ENCODE measurements at regions not wholly inside any gene's neighbourhood (a gene's known extent, or its start where the extent isn't known, plus 50 kb on each side); places are given as distances from the start of the nearest gene placed in this dataset.

DNA sequence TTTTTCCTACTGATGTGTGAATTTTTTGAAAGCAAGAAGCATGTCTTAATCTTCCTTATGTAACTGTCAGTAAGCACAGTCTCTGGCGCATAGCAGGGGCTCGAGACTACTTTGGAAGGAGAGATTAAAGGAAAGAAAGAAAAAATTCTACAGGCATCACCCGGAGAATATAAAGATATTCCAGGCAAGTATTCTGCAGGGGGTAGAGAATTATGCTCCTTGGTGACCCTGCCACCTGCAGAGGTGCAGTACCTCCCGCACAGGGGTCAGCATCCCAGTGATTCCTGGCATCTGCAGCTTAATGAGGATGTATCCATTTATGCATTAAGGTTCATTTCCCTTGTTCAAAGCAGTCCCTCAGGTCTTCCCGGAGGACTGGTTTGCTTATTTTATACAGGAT lies 87.6 kb upstream of the WLS start:
- peaks cover 29% of the 10 kb centered on the region for H3F3A ChIP-seq (ENCODE audit: insufficient read depth)
- 95% methylated on average over 5 of the region's 5 CpGs for WGBS, 2 experiments (ENCODE audit: low coverage in 1 of 2, low lambda C conversion rate in 2 of 2, missing lambda C conversion rate in 2 of 2)
- H4K20me1 ChIP-seq (ENCODE audit: insufficient read depth), result no peaks in the 10 kb centered on the region
- H3K4me2 ChIP-seq (ENCODE audit: unreplicated experiment), result no peak overlapping the region
- H3K27me3 ChIP-seq (replicated peaks; ENCODE audit: insufficient read depth), result no peaks in the 10 kb centered on the region
- DNase-seq, result no peak
- H3K79me2 ChIP-seq (ENCODE audit: insufficient read depth), result no peaks in the 10 kb centered on the region
- no peaks in the 10 kb centered on the region for H3K9me2 ChIP-seq (ENCODE audit: insufficient read depth)
- in situ Hi-C loops (cut with MboI), result no loop called here
- H3K9me3 ChIP-seq (ENCODE audit: low read depth), result no peaks in the 10 kb centered on the region
- no peak overlapping the region for H3K9ac ChIP-seq
- TF ChIP-seq EZH2phosphoT487 (IDR thresholded peaks at IDR 0.05; ENCODE audit: insufficient read depth, low read depth) (no peak), EZH2 (IDR thresholded peaks at IDR 0.05; ENCODE audit: insufficient read depth, poor library complexity, severe bottlenecking) (no peak)
- H2AFZ ChIP-seq, result no peak overlapping the region
- H3K27ac ChIP-seq, result no peak overlapping the region
- H3K4me3 ChIP-seq, result no peak overlapping the region
- peaks cover 27% of the 10 kb centered on the region for H3K4me1 ChIP-seq (ENCODE audit: insufficient read depth)
- no peaks in the 10 kb centered on the region for H3K36me3 ChIP-seq (ENCODE audit: low read depth)

DNA sequence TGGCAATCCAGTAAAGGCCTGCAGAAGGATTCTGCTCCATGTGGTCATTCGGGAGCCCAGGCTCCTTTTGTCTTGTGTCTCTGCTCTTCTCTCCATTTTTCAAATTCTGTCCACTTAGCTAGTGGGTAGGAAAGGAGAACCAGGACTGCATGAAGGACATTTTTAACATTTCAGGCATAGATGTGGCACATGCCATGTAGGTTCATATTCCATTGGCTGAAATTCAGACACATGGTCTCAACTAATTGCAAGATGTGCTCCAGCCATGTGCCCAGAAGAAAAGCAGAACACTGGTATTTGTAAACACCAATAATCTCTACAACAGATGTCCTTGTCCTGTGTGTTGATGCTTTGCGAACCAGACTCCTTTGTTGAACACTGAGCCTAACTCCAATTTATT lies 85.2 kb upstream of the WLS start:
- in situ Hi-C loops (cut with MboI), result no loop called here
- WGBS, 2 experiments (ENCODE audit: low coverage in 1 of 2, low lambda C conversion rate in 2 of 2, missing lambda C conversion rate in 2 of 2), result 58 to 60% methylated on average over 2 of the region's 2 CpGs
- DNase-seq, result no peak

DNA sequence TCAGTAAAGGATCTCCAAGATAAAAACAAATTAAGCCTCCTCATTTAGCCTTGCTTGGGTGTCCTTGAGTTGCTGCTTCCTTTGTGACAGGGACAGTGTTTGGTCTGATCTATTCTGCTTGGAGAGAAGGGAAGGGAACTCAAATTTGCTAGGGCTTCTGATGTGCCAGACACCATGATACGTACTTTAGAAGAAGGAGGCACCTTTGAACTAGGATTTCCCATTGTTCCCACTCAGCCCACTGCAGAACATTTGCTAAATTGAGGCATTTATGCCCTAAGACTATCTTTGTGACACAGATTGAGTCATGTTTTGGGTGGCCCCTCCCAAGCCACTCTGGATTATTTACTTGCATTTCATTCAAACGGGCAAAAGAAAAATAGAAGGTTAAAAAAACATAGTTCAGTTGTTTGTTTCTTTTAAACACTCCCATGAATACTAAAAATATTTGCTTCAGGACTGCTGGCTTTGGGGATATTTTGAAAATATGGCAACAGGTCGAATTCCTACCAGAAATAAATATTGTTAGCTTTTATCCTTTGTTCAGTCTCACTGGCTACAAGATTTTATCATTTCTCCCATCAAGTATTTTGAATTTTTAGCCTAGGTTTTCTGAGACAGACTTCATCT lies 81.9 kb upstream of the WLS start:
- Histone ChIP-seq H3K79me2 (ENCODE audit: insufficient read depth) (no peaks in the 10 kb centered on the region), H3K4me1 (ENCODE audit: insufficient read depth) (peaks cover 9% of the 10 kb centered on the region), H4K20me1 (ENCODE audit: insufficient read depth) (no peaks in the 10 kb centered on the region), H3K4me2 (ENCODE audit: unreplicated experiment) (peak overlapping the region; percentile 13), H3K36me3 (ENCODE audit: low read depth) (no peaks in the 10 kb centered on the region), H3K9me2 (ENCODE audit: insufficient read depth) (no peaks in the 10 kb centered on the region), H3K27me3 (replicated peaks; ENCODE audit: insufficient read depth) (no peaks in the 10 kb centered on the region), H3K9me3 (ENCODE audit: low read depth) (no peaks in the 10 kb centered on the region), H3K9ac (no peak overlapping the region), H3K27ac (no peak overlapping the region), H2AFZ (peak overlapping the region; percentile 17; the same call in 1 of the 2 replicates), H3F3A (ENCODE audit: insufficient read depth) (peaks cover 12% of the 10 kb centered on the region; the same call in 1 of the 2 replicates), H3K4me3 (no peak overlapping the region)
- 11 to 13% methylated on average over 3 of the region's 3 CpGs for WGBS, 2 experiments (ENCODE audit: low coverage in 1 of 2, low lambda C conversion rate in 2 of 2, missing lambda C conversion rate in 2 of 2)
- peak; percentile 42 for DNase-seq
- in situ Hi-C loops (cut with MboI), result no loop called here
- TF ChIP-seq EZH2 (IDR thresholded peaks at IDR 0.05; ENCODE audit: insufficient read depth, poor library complexity, severe bottlenecking), result no peak
- TF ChIP-seq EZH2phosphoT487 (IDR thresholded peaks at IDR 0.05; ENCODE audit: insufficient read depth, low read depth), result no peak

More for the DNA sequence above, 85.2 kb upstream of the WLS start:
- H3K79me2 ChIP-seq (ENCODE audit: insufficient read depth), result no peaks in the 10 kb centered on the region
- no peaks in the 10 kb centered on the region for H3K9me3 ChIP-seq (ENCODE audit: low read depth)
- TF ChIP-seq EZH2phosphoT487 (IDR thresholded peaks at IDR 0.05; ENCODE audit: insufficient read depth, low read depth) (no peak), EZH2 (IDR thresholded peaks at IDR 0.05; ENCODE audit: insufficient read depth, poor library complexity, severe bottlenecking) (no peak)
- H3K9ac ChIP-seq, result no peak overlapping the region
- H2AFZ ChIP-seq, result no peak overlapping the region
- H3K4me1 ChIP-seq (ENCODE audit: insufficient read depth), result peaks cover 16% of the 10 kb centered on the region
- H3K9me2 ChIP-seq (ENCODE audit: insufficient read depth), result no peaks in the 10 kb centered on the region
- H3K27ac ChIP-seq, result no peak overlapping the region
- no peak overlapping the region for H3K4me3 ChIP-seq
- no peaks in the 10 kb centered on the region for H3K27me3 ChIP-seq (replicated peaks; ENCODE audit: insufficient read depth)
- peaks cover 17% of the 10 kb centered on the region for H3F3A ChIP-seq (ENCODE audit: insufficient read depth)
- H3K36me3 ChIP-seq (ENCODE audit: low read depth), result no peaks in the 10 kb centered on the region
- H3K4me2 ChIP-seq (ENCODE audit: unreplicated experiment), result no peak overlapping the region
- H4K20me1 ChIP-seq (ENCODE audit: insufficient read depth), result no peaks in the 10 kb centered on the region

DNA sequence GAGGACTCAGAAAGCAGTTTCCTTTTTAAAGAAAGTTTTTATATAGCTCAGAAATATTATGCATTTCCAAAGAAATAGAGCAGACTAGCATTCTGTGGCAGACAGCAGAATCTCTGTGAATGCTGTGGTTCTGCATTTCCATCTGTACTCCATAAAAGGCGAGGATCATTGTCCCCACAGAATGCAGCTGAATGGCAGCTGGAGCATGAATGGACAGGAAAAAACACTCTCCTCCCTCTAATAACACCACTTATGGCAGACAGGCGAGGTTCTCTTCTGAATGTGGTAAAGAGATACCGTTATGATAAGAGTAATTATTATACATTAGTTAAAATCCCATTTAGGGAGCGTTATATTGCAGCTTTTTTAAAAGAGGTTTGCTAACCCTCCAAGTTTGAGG lies 81.4 kb upstream of the WLS start:
- Histone ChIP-seq H3K9me2 (ENCODE audit: insufficient read depth) (no peaks in the 10 kb centered on the region), H3K4me2 (ENCODE audit: unreplicated experiment) (peak overlapping the region; percentile 13), H3K36me3 (ENCODE audit: low read depth) (no peaks in the 10 kb centered on the region), H3K9me3 (ENCODE audit: low read depth) (no peaks in the 10 kb centered on the region), H3K9ac (no peak overlapping the region), H3F3A (ENCODE audit: insufficient read depth) (peaks cover 12% of the 10 kb centered on the region; the same call in 1 of the 2 replicates), H2AFZ (no peak overlapping the region), H3K79me2 (ENCODE audit: insufficient read depth) (no peaks in the 10 kb centered on the region), H3K4me3 (no peak overlapping the region), H4K20me1 (ENCODE audit: insufficient read depth) (no peaks in the 10 kb centered on the region), H3K27ac (no peak overlapping the region), H3K4me1 (ENCODE audit: insufficient read depth) (peaks cover 9% of the 10 kb centered on the region), H3K27me3 (replicated peaks; ENCODE audit: insufficient read depth) (no peaks in the 10 kb centered on the region)
- WGBS, 2 experiments (ENCODE audit: low coverage in 1 of 2, low lambda C conversion rate in 2 of 2, missing lambda C conversion rate in 2 of 2), result 53 to 60% methylated on average over 4 of the region's 4 CpGs
- in situ Hi-C loops (cut with MboI), result no loop called here
- no peak for DNase-seq
- no peak for TF ChIP-seq EZH2phosphoT487 (IDR thresholded peaks at IDR 0.05; ENCODE audit: insufficient read depth, low read depth)
- no peak for TF ChIP-seq EZH2 (IDR thresholded peaks at IDR 0.05; ENCODE audit: insufficient read depth, poor library complexity, severe bottlenecking)
